Neural crest cell (in vitro differentiated cells): ENCODE measurements at regions not wholly inside any gene's neighbourhood (a gene's known extent, or its start where the extent isn't known, plus 50 kb on each side); places are given as distances from the start of the nearest gene placed in this dataset.
"Not testable (repeated sequence)": the region's sequence is repeated elsewhere in the genome, so short reads cannot be mapped to it uniquely, and the experiment has no call there.

Experiments used
- DNase-seq: peaks from one replicate; pipeline ENCODE4 v3.0.0; 2021; ENCODE audit warnings: low read depth, mixed read lengths, low spot score
- H3K27ac Mint-ChIP-seq: one replicate; pipeline ENCODE4 v1.8.0; 2021; ENCODE audit warnings: mild to moderate bottlenecking, mixed read lengths; ENCODE audit not compliant: unreplicated experiment
- H3K27me3 Mint-ChIP-seq: 2 replicates; pipeline ENCODE4 v1.8.0; 2021; ENCODE audit warnings: low read depth, mild to moderate bottlenecking, mixed read lengths
- H3K36me3 Mint-ChIP-seq: 2 replicates; pipeline ENCODE4 v1.8.0; 2021; ENCODE audit warnings: low read depth, mild to moderate bottlenecking, mixed read lengths
- H3K4me1 Mint-ChIP-seq: 2 replicates; pipeline ENCODE4 v1.8.0; 2021; ENCODE audit warnings: mixed read lengths
- H3K4me3 Mint-ChIP-seq: one replicate; pipeline ENCODE4 v1.8.0; 2021; ENCODE audit warnings: mild to moderate bottlenecking, mixed read lengths
- H3K9me3 Mint-ChIP-seq: 2 replicates; pipeline ENCODE4 v1.8.0; 2021; ENCODE audit warnings: mixed read lengths
- TF ChIP-seq, protein P1 (sequence below): fragments of 200-600 bp; sonication (generic); conservative IDR thresholded peaks from 2 replicates; pipeline ENCODE4 v1.5.0; 2021; ENCODE audit warnings: antibody characterized with exemption, mild to moderate bottlenecking

DNA sequence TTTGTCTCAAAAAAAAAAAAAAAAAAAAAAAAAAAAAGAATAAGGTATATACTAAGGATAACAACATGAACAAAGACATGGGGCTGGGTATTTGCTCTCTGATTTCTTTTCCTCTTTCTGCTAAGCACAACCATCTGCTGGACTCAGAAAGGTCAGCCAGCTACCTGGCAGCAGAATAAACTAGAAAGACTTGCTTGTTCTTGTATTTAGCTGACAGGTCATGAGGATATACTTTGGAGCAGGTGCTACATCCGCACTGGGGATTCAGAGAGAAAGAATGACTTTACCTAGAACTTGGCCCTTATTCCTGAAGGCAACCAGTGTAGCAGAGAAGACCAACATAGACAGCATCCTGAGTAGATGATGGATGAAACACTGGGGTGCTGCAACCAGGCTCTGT, 550.5 kb downstream of the NTRK3 start:
- Mint-ChIP-seq H3K9me3 (no peaks in the 10 kb centered on the region), H3K27ac (no peak overlapping the region), H3K4me3 (no peak overlapping the region), H3K4me1 (no peaks in the 10 kb centered on the region), H3K27me3 (no peaks in the 10 kb centered on the region), H3K36me3 (no peaks in the 10 kb centered on the region)
- no peak for DNase-seq
- TF ChIP-seq, protein P1, sequence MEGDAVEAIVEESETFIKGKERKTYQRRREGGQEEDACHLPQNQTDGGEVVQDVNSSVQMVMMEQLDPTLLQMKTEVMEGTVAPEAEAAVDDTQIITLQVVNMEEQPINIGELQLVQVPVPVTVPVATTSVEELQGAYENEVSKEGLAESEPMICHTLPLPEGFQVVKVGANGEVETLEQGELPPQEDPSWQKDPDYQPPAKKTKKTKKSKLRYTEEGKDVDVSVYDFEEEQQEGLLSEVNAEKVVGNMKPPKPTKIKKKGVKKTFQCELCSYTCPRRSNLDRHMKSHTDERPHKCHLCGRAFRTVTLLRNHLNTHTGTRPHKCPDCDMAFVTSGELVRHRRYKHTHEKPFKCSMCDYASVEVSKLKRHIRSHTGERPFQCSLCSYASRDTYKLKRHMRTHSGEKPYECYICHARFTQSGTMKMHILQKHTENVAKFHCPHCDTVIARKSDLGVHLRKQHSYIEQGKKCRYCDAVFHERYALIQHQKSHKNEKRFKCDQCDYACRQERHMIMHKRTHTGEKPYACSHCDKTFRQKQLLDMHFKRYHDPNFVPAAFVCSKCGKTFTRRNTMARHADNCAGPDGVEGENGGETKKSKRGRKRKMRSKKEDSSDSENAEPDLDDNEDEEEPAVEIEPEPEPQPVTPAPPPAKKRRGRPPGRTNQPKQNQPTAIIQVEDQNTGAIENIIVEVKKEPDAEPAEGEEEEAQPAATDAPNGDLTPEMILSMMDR = no peak

DNA sequence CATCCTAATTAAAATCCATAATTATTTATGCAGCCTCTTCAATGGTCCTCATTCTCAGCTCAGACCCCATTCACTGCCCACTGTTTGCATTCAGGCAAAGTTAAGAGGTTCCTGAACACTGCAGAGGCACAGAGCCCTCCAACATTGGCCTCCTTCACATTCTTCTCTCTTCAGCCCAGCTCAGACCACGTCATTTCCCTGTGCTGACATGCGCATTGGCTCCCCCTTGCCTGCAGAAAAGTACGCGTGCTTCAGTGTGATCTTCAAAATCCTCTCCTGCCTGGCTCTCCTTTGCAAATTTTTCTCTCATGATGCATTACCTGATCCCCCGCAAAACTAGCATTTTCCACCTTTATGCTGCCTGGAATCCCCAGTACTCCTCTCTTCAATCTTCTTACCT, 552.3 kb downstream of the NTRK3 start:
- no peaks in the 10 kb centered on the region for H3K9me3 Mint-ChIP-seq
- TF ChIP-seq, protein P1 = no peak
- no peaks in the 10 kb centered on the region for H3K27me3 Mint-ChIP-seq
- no peak overlapping the region for H3K4me3 Mint-ChIP-seq
- DNase-seq = no peak
- H3K4me1 Mint-ChIP-seq = no peaks in the 10 kb centered on the region
- no peaks in the 10 kb centered on the region for H3K36me3 Mint-ChIP-seq
- no peak overlapping the region for H3K27ac Mint-ChIP-seq

DNA sequence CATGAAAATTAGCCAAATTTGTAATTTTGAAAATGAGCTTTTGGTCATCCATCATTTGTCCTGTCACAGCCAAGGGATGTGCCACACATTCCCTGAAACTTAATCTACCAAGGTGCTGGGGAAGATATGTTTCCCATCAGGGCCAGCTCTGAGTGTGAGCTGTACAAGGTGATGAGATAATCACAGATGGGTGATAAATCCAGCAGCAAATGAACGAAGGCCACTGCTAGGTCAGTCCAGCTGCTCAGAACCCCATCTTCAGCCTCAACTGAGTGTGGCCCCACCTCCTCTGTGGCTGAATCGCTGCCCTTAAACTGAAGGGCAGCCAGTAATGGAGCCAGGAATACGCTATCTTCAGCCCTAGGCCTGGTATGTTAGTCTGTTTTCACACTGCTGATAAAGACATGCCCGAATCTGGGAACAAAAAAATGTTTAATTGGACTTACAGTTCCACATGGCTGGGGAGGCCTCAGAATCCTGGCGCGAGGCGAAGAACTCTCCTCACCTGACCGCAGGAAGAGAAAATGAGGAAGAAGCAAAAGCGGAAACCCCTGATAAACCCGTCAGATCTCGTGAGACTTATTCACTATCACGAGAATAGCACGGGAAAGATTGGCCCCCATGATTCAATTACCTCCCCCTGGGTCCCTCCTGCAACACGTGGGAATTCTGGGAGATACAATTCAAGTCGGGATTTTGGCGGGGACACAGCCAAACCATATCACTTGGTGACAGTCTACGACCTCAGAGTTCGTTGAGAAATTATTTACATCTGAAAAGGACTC, 553.0 kb downstream of the NTRK3 start:
- H3K9me3 Mint-ChIP-seq = no peaks in the 10 kb centered on the region
- no peak overlapping the region for H3K27ac Mint-ChIP-seq
- H3K36me3 Mint-ChIP-seq = no peaks in the 10 kb centered on the region
- H3K4me3 Mint-ChIP-seq = no peak overlapping the region
- H3K27me3 Mint-ChIP-seq = no peaks in the 10 kb centered on the region
- DNase-seq = no peak
- H3K4me1 Mint-ChIP-seq = no peaks in the 10 kb centered on the region
- TF ChIP-seq, protein P1 = no peak

DNA sequence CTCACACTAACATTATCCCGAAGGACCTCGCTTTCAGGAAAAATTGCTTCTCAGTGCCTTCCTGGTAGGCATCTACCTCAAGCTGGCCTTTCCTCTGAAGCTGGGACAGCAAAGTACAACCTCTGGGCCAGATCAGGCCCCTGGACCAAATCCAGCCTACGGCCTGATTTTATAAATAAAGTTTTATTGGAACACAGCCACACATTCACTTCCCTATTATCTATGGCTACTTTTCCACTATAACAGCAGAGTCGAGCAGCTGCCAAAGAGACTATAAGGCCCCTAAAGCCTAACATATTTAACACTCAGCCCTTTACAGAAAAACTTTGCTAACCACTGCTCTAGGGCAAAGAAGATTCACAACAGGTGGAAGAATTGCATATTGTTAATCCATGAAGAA, 554.3 kb downstream of the NTRK3 start:
- Mint-ChIP-seq H3K4me3 (no peak overlapping the region), H3K36me3 (no peaks in the 10 kb centered on the region), H3K9me3 (peaks cover 2% of the 10 kb centered on the region), H3K27me3 (no peaks in the 10 kb centered on the region), H3K4me1 (no peaks in the 10 kb centered on the region), H3K27ac (no peak overlapping the region)
- no peak for DNase-seq
- TF ChIP-seq, protein P1 = no peak

DNA sequence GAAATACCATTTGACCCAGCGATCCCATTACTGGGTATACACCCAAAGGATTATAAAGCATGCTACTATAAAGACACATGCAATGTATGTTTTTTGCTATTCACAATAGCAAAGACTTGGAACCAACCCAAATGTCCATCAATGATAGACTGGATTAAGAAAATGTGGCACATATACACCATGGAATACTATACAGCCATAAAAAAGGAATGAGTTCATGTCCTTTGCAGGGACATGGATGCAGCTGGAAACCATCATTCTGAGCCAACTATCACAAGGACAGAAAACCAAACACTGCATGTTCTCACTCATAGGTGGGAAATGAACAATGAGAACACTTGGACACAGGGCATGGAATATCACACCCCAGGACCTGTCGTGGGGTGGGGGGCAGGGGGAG, 558.1 kb downstream of the NTRK3 start:
- not testable (repeated sequence) for H3K36me3 Mint-ChIP-seq, H3K27me3 Mint-ChIP-seq, H3K4me3 Mint-ChIP-seq, H3K4me1 Mint-ChIP-seq, H3K27ac Mint-ChIP-seq, DNase-seq
- peaks cover 14% of the 10 kb centered on the region for H3K9me3 Mint-ChIP-seq

DNA sequence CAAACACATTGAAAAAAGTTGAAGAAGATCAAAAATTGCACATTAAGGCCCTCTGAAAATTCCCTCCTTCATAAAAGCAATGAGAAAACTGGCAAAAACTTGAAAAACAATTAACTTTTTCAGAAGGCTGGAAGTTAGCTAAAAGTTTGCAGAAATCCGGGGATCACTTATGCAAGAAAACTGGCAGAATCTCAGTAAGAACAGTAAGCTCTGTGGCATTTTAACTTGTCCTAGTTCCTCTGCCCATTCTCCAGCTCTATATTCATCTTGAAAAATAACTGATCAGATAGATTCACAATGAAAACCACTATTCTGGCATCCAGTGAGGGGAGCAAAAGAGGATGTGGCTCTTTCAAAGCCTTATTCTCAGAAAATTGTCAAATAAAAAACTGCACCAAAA, 566.8 kb downstream of the NTRK3 start:
- Mint-ChIP-seq H3K36me3 (peaks cover 4% of the 10 kb centered on the region), H3K27ac (no peak overlapping the region), H3K4me3 (no peak overlapping the region), H3K9me3 (peaks cover 7% of the 10 kb centered on the region), H3K27me3 (no peaks in the 10 kb centered on the region), H3K4me1 (no peaks in the 10 kb centered on the region)
- TF ChIP-seq, protein P1 = no peak
- DNase-seq = no peak
